ENCODE measurements at regions not wholly inside any gene's neighbourhood (a gene's known extent, or its start where the extent isn't known, plus 50 kb on each side); places are given as distances from the start of the nearest gene placed in this dataset.

DNA sequence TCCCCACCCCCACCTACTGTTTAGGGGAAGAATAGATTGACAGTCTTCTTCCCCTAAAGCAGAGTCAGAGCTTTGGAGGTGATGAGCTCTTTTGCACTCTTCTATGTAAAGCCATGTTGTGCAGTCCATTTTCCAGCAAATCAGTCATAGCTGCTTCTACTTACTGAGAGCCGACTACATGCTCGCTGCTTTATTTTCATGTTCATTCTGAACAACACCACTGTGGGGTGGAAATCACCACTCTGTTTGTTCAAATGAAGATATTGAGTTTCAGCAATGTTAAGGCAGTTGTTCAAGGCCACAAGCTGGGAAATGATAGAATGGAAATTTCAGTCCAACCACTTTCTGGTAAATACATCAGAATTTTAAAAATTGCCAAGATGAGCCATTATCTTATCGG is 88.3 kb downstream of the INSIG2 start:
- no peak overlapping the region for H3K4me3 ChIP-seq (ENCODE audit: low read length)
- no peaks in the 10 kb centered on the region for H3K4me1 ChIP-seq (ENCODE audit: control insufficient read depth, insufficient read depth, low read length)
- H3K36me3 ChIP-seq (ENCODE audit: control insufficient read depth, insufficient read depth, low read length), result no peaks in the 10 kb centered on the region
- no peak for DNase-seq (ENCODE audit: low read depth, low spot score)
- H3K9me3 ChIP-seq (ENCODE audit: control insufficient read depth, insufficient read depth, low read length), result no peaks in the 10 kb centered on the region
- WGBS (ENCODE audit: insufficient coverage, insufficient read length), result no CpG with 5 or more reads among the region's 3 CpGs
- no peak overlapping the region for H3K27ac ChIP-seq (ENCODE audit: low read length)
- no peaks in the 10 kb centered on the region for H3K27me3 ChIP-seq (ENCODE audit: control insufficient read depth, insufficient read depth, low read length)

DNA sequence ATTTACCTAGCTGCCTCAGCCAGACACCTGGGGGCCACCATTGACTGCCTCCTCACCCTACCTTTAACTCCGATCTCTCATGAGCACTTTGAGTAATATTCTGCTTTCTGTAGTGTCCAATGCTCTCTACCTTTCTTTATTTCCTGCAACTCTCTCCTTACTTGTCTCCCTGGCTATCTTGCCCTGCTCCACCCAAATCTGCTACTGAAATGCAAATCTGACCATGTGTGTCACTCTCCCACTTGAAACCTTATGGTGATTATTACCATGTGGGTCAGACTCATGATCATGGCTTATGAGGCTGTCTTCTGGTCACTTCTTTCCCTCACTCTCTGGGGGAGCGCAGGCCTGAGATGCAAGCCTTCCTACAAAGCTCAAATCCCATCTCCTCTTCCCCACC is 83.3 kb downstream of the INSIG2 start:
- Histone ChIP-seq H3K27me3 (ENCODE audit: control insufficient read depth, insufficient read depth, low read length) (no peaks in the 10 kb centered on the region), H3K27ac (ENCODE audit: low read length) (no peak overlapping the region), H3K9me3 (ENCODE audit: control insufficient read depth, insufficient read depth, low read length) (no peaks in the 10 kb centered on the region), H3K4me1 (ENCODE audit: control insufficient read depth, insufficient read depth, low read length) (no peaks in the 10 kb centered on the region), H3K4me3 (ENCODE audit: low read length) (no peak overlapping the region), H3K36me3 (ENCODE audit: control insufficient read depth, insufficient read depth, low read length) (no peaks in the 10 kb centered on the region)
- DNase-seq (ENCODE audit: low read depth, low spot score), result no peak
- no CpG with 5 or more reads among the region's 2 CpGs for WGBS (ENCODE audit: insufficient coverage, insufficient read length)

DNA sequence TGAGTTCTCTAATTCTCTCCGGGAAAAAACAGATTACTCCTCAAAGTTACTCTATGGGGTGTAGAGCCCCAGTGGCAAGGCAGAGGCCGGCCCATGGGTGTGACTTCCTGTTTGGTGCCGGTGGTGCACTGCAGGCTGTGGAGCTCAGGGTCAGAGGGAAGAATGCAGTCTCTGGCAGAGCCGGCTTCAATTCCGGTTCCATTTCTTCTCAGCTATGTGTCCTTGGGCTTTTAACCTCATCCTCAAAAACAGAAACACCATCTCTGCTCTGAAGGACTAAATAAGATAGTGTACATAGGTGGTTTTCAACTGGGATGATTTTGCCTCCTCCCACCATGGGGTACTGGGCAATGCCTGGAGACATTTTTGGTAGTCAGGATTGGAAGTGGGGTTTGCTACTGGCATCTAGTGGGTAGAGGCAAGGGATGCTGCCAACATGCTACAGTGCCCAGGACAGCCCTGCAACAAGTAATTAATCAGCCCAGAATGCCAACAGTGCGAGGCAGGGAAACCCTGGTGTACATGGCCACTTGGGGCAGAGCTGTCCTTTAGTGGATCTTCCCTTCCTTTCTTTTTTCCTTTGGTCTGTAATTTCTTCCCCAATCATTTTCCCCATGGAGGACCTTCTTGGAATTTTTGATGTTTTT is 81.2 kb downstream of the INSIG2 start:
- H3K9me3 ChIP-seq (ENCODE audit: control insufficient read depth, insufficient read depth, low read length), result no peaks in the 10 kb centered on the region

DNA sequence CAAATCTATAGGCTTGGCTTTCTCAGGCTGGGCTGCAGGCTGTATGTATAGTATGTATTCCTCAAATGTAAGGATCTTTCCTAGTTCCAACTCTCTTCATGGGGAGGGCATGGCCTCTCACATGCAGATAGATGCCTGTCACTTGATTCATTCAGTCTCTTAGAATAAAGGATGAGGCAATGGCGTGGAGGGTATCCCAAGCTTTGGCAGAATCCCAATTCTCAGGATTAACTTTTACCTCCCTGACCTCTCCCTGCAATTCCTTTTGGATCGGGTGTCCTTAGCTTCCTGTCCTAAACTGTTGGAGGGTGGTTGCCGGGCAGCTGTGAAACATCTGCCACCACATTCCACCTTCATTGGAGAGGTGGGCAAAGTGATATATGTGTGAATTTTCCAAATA is 80.3 kb downstream of the INSIG2 start:
- Histone ChIP-seq H3K36me3 (ENCODE audit: control insufficient read depth, insufficient read depth, low read length) (no peaks in the 10 kb centered on the region), H3K9me3 (ENCODE audit: control insufficient read depth, insufficient read depth, low read length) (no peaks in the 10 kb centered on the region), H3K27ac (ENCODE audit: low read length) (no peak overlapping the region), H3K27me3 (ENCODE audit: control insufficient read depth, insufficient read depth, low read length) (no peaks in the 10 kb centered on the region), H3K4me1 (ENCODE audit: control insufficient read depth, insufficient read depth, low read length) (no peaks in the 10 kb centered on the region), H3K4me3 (ENCODE audit: low read length) (no peak overlapping the region)
- WGBS (ENCODE audit: insufficient coverage, insufficient read length), result no CpG with 5 or more reads among the region's 3 CpGs
- DNase-seq (ENCODE audit: low read depth, low spot score), result no peak

More for the DNA sequence above, 81.2 kb downstream of the INSIG2 start:
- Histone ChIP-seq H3K27me3 (ENCODE audit: control insufficient read depth, insufficient read depth, low read length) (no peaks in the 10 kb centered on the region), H3K27ac (ENCODE audit: low read length) (no peak overlapping the region), H3K4me1 (ENCODE audit: control insufficient read depth, insufficient read depth, low read length) (no peaks in the 10 kb centered on the region), H3K4me3 (ENCODE audit: low read length) (no peak overlapping the region), H3K36me3 (ENCODE audit: control insufficient read depth, insufficient read depth, low read length) (no peaks in the 10 kb centered on the region)
- no CpG with 5 or more reads among the region's 6 CpGs for WGBS (ENCODE audit: insufficient coverage, insufficient read length)
- DNase-seq (ENCODE audit: low read depth, low spot score), result no peak

DNA sequence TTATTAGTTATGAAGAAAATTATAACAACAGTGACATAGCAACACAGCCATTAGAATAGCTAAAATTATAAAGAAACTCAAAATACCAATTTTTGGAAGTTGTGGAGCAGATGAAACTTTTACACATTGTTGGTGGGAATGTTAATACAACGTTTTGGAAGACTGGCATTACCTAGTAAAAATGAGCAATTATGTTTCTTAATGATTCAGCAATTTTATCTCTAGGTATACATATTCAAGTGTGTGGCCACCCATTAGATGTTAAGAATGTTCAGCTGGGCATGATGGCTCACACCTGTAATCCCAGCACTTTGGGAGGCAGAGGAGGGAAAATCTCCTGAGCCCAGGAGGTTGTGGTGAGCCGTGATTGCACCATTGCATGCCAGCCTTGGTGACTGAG is 78.8 kb downstream of the INSIG2 start:
- WGBS (ENCODE audit: insufficient coverage, insufficient read length), result no CpG with 5 or more reads among the region's 2 CpGs
- Histone ChIP-seq H3K9me3 (ENCODE audit: control insufficient read depth, insufficient read depth, low read length) (no peaks in the 10 kb centered on the region), H3K27me3 (ENCODE audit: control insufficient read depth, insufficient read depth, low read length) (no peaks in the 10 kb centered on the region), H3K4me3 (ENCODE audit: low read length) (no peak overlapping the region), H3K27ac (ENCODE audit: low read length) (no peak overlapping the region), H3K4me1 (ENCODE audit: control insufficient read depth, insufficient read depth, low read length) (no peaks in the 10 kb centered on the region), H3K36me3 (ENCODE audit: control insufficient read depth, insufficient read depth, low read length) (no peaks in the 10 kb centered on the region)
- no peak for DNase-seq (ENCODE audit: low read depth, low spot score)

DNA sequence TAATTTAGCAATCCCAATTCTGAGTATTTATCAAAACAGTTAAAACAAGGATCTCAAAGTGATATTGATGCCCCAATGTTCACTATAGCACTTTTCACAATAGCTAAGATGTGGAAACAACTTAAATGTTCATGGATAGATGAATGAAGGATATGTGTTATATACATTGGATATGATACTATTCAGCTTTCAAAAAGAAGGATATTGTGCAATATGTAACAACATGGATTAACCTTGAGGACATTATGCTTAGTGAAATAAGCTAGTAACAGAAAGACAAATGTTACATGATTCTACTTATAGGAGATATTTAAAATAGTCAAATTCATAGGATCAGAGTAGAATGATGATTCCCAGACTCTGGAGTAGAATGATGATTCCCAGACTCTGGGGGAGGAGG is 78.0 kb downstream of the INSIG2 start:
- DNase-seq (ENCODE audit: low read depth, low spot score), result no peak
- Histone ChIP-seq H3K4me1 (ENCODE audit: control insufficient read depth, insufficient read depth, low read length) (no peaks in the 10 kb centered on the region), H3K9me3 (ENCODE audit: control insufficient read depth, insufficient read depth, low read length) (no peaks in the 10 kb centered on the region), H3K27ac (ENCODE audit: low read length) (no peak overlapping the region), H3K36me3 (ENCODE audit: control insufficient read depth, insufficient read depth, low read length) (no peaks in the 10 kb centered on the region), H3K4me3 (ENCODE audit: low read length) (no peak overlapping the region), H3K27me3 (ENCODE audit: control insufficient read depth, insufficient read depth, low read length) (no peaks in the 10 kb centered on the region)

DNA sequence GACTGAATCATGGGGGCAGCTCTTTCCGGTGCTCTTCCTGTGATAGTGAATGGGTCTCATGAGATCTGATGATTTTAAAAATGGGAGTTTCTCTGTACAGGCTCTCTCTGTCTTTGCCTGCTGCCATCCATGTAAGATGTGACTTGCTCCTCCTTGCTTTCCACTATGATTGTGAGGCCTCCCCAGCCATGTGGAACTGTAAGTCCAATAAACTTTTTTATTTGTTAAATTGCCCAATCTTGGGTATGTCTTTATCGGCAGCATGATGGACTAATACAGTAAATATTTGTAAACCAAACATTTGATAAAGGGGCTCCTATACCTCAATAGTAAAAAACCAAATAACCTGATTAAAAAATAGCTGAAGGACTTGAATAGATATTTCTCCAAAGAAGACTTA is 77.3 kb downstream of the INSIG2 start:
- DNase-seq (ENCODE audit: low read depth, low spot score), result no peak
- H3K36me3 ChIP-seq (ENCODE audit: control insufficient read depth, insufficient read depth, low read length), result no peaks in the 10 kb centered on the region
- H3K4me1 ChIP-seq (ENCODE audit: control insufficient read depth, insufficient read depth, low read length), result no peaks in the 10 kb centered on the region
- H3K27ac ChIP-seq (ENCODE audit: low read length), result no peak overlapping the region
- no peaks in the 10 kb centered on the region for H3K27me3 ChIP-seq (ENCODE audit: control insufficient read depth, insufficient read depth, low read length)
- no peaks in the 10 kb centered on the region for H3K9me3 ChIP-seq (ENCODE audit: control insufficient read depth, insufficient read depth, low read length)
- no CpG with 5 or more reads among the region's 2 CpGs for WGBS (ENCODE audit: insufficient coverage, insufficient read length)
- no peak overlapping the region for H3K4me3 ChIP-seq (ENCODE audit: low read length)
